ENCODE measurements at regions not wholly inside any gene's neighbourhood (a gene's known extent, or its start where the extent isn't known, plus 50 kb on each side); places are given as distances from the start of the nearest gene placed in this dataset.
"Not testable (repeated sequence)": the region's sequence is repeated elsewhere in the genome, so short reads cannot be mapped to it uniquely, and the experiment has no call there.

DNA sequence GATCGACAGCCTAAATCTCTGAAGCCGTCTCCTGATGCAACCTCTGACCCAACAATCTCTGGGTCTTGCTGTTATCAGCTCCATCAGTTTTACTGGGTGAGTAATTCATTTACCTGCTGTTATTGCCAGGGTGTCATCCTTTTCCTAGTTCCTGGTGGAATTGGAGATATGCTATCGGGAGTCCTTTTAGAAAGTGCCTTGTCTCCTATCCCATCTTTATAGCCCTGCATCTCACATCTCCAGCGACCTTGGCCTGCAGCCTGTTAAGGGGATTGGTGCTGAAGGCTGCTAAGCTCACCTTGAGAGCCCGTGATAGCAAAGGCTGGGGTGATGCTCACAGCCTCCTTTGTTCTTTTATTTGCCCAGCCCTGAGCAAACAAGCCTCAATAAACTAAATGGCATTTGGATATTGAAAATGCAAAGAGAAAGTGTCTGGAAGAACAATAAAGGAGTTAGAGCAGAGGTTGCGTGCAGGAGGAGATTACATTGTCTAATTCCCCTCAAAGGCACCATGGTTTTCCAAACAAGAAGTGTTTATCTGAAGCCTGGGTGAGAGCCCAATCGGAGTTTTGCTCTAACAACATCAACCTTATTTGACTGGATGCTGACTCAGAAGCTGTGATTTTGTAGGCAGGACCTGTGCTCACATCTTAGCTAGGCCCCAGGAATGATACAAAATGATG lies 101.8 kb downstream of the RPLP1 start:
- DNase-seq, result no peak

DNA sequence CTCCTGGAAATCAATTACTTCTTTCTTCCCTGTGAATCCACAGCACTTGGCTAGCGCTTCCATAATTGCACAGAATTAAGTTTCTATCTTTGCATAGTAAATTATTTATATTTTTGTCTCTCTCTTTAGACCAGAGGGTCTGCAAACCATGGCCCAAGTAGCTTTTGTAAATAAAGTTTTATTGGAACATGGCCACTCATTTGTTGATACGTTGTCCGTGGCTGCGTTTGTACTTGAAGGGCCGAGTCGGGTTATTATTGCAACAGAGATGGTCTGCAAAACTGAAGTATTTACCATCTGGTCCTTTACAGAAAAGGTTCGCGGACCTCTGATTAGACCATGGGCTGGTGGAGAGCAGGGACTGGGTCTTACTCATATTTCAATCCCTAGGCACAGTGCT lies 102.5 kb downstream of the RPLP1 start:
- DNase-seq, result no peak

DNA sequence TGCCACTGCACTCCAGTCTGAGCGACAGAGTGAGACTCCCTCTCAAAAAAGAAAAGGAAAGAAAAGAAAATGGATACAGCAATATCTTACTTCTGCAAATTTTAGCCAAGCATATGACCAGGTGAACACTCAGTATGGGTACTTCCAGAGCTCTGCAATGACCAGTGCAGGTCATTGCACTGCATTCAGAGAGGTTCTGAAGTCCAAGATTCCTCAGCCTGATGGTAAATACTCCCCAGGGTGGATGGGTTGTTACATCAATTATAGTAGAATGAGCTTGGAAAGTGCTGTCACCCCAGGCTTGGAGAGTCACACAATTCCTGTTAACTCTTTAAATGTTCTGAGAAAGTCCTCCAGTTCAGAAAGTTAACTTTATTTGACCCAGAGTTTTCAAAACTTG lies 103.7 kb downstream of the RPLP1 start:
- no peak for DNase-seq

DNA sequence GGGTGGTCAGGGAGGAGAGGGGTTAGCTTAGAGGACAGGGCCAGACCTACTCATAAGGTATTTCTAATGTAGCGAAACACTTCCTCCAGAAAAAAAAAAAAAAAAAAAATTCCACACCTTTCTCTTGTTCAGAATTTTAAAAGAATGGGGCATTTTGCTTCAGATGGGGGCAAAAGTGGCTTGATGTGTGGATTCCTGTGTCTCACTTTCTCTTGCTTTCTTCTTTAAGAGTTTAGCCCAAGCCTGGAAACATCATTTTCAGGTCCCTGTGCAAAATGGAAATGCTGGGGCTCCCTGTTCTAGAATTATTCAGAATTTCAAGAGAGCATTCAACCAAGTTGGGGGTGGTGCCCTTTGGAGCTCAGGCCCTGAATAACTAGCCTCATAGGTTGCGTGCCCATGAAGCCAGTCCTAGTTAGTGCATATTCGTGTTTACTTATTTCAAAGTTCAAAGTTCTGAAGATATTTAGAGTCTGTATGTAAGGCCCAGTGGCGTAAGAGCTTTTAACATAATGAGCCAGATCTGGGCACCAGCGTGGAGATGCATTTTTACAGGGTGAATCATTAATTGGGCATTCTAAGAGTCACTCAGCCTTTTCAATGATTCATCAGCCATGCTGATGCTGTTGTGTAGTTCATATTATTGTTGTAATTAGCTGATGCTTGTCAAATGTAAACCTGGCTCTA lies 104.5 kb downstream of the RPLP1 start:
- peak; percentile 93 for DNase-seq

DNA sequence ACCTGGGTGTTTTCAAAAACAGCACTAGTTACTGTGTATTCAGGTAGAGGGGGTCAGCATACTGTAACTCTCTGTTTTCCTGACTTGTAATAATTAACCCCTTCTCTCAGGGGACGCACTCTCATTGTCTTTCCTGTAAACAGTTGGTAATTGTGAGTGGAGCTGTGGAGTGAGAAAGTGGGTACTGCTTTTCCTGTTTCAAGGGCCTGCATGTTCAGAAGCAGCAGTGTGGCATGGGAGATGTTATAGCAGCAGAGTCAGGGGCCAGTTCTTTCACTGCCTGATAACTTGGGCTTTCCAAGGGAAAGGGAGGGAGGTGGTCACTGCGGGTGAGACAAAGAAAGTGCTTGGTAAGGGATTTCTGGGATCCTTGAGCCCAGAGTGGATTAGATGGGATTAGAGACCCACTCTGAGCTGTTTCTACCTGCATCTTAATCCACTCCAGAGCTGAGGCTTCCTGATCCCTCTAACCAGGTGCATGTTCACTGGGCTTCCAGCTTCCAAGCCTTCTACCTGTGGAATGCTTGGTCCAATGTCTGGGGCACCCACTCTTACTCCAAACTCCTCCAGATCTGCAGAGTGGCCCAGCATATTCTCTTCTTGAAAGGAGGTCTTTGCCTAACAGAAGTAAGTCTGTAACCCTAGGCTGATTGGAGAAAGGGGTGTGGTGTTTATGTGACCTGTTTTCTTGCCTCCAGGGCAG lies 105.2 kb downstream of the RPLP1 start:
- DNase-seq, result no peak

DNA sequence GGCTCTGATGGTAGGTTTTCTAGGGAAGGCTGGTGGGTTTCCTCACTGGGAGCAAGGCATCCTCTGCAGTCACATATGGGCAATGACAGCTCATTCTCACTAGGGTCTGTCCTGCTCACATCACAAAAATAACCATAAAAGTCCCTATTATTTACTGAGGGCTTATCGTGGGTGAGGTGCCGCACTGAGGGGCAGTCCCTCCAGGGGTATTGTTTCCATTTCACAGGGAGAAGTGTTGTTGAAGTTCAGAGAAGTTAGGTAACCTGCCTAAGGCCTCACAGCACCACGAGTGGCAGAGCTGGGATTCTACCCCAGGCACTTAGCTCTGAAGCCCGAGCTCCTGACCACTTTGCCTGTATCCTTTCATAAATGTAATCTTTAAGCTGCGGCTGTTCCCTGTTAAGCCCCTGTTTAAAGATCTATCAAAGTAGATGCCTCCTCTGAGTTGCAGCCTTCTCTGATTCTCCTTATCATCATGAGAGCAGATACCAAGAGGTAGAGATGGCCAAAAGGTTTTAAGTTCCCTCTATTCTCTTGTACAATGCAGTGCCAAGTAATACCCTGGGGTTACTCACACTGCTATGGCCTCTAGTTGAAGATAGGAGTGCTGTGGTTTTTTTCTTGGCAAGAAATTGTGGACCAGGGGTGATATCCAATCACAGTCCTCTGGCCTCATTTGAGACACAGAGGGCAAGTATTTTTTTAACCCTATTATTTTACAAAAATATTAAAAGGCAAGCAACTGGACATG lies 107.0 kb downstream of the RPLP1 start:
- no peak for DNase-seq

DNA sequence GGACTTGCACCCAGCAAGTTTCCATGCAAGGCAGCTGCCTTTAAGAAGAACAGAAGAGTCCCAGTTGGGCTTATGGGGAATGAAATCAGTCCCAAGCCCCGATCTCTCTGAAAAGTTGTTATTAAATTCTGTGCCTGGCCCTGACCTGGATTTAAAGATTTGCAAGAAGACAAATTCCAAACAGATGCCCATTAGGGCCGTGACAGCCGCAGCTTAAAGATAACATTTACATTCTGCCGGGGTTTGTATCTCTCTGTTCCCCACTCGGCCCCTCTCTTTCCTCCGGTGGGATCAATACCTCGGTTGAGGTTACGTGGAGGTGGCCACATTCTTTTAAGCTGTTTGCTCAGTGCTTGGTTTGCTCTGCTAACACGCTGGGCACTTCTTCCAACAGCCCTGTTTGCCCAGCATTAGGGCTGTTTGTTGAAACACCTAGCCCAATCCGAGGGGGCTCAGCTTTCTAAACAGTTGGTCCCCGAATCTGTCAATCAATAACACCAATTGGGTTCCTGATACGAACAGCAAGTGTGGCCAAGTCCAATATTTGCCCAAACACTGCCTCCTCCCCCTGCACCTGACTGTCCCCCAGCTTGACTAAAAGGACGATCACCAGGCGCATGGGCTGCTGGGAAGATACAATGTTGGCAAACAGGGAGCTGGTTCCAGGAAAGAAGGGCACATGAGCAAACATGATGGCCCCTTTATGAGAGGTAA lies 108.6 kb downstream of the RPLP1 start:
- DNase-seq, result no peak

DNA sequence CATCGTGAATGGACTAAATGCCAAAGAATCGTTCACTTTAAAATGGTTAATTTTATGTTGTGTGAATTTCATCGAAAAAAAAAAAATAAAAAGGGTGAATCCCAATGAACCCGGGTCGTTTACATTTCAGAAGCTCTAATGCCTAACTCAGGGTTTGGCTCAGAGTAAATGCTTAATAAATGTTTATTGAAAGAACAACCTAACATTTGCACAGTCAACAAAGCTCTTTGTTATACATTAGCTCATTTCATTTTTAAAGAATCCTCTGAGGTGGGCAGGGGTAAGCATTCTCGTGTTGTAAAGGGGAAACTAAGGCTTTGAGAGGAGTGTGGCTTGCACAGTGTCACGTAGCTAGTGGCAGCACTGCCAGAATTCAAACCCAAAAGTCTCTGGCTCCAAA lies 109.5 kb downstream of the RPLP1 start:
- DNase-seq, result no peak

DNA sequence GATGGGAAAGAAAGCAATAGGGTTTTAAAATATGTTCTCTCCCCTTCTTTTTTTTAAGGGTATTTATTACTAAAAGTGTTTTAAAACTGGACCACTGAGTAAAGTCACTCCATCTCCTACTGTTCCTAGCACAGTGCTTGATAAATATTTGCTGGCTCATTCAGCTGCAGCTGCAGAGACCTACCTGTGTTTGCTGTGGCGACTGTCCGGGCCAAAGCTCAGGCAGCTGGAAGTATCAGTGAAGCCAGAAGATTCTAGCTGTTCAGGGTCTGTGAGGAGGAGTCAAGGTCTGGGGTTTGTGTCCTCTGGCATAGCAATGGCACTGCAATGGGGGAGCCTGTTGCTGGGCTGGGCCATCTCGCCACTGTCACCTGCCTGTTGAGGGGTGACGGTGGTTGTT lies 109.9 kb downstream of the RPLP1 start:
- no peak for DNase-seq

DNA sequence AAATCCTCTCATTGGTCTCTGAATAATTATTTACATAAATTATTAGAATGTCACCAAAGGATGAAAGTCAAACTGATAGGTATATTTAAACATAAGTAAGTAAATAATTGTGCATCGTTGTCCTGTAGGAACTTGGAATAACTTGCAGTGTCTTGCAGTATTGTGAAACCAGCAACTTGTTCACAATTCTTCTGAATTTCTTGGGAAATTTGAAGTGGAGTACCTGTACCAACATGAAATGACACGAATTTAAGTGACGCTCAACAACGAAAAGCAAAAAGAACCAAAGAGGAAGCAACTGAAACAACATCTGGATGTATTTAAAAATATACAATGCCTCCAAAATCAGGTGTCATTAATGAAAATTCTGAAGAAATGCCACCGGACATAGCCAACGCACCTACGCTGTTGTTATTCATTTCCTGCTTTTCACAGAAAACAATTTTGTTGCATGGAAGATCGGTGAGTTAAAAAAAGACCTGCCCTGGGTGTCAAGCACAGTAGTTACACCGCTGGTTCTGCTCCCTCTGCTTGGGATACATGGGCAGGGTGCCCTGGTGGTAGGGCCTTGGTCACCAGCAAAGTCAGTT lies 112.5 kb downstream of the RPLP1 start:
- DNase-seq, result no peak

DNA sequence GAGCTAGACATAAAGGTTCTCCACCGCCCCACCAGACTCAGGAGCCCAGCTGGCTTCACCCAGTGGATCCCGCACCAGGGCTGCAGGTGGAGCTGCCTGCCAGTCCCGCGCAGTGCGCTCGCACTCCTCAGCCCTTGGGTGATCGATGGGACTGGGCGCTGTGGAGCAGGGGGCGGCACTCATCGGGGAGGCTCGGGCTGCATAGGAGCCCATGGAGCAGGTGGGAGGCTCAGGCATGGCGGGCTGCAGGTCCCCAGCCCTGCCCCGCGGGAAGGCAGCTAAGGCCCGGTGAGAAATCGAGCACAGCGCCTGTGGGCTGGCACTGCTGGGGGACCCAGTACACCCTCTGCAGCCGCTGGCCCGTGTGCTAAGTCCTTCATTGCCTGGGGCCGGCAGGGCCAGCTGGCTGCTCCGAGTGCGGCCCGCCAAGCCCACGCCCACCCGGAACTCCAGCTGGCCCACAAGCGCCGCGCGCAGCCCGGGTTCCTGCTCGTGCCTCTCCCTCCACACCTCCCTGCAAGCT lies 114.7 kb downstream of the RPLP1 start:
- not testable (repeated sequence) for DNase-seq

DNA sequence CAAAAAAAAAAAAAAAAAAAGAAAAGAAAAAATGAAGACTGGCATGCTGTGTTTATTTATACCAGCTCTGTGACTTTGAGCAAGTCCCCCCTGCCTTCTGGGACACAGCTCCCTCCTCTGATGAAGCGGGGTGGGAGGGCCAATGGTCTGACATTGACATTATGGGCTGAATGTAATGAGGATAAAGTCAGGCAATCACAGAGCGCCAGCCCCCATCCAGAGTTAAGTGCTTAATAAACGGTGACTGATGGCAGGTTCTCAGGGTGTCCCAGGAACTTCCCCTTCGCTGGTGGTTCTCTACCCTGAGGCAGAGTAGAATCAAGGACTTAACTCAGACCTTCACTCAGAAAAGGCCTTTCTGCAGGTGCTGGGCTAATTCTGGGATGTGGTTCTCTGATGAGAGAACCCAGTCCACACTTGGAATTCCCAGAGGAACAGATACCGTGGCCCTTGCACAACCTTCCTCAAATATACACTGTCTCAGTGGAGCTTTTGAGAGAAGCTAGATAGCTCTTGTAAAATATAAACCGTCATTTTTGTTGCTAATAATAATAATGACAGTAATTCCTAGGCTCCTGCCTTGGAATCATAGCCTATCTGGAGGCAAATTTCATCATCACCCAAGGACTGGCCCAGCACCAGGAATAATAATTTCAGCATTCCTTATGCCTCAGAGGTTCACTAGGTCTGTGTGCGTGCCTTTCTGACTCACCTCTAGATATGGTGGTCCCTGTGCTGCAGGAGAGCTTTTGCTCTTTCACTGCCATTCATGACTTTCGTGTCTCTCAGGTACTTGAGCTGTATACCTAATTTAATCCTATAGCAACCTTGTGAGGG lies 115.8 kb downstream of the RPLP1 start:
- DNase-seq, result peak; percentile 81

DNA sequence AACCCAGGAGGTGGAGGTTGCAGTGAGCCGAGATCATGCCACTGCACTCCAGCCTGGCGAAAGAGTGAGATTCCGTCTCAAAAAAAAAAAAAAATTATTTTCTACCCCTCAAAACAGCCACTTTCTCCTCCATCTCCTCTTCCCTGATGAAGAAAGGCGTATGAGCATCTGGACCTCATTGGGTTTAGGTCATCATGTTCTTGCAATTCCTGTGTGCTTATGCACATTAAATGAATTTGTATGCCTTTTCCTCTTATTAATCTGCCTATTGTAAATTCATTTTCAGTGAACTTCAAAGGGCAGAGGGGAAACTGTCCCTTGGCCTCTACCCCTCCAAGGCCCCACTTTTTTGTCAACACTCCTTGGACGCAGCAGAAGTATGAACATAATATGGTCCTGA lies 117.8 kb downstream of the RPLP1 start:
- no peak for DNase-seq

DNA sequence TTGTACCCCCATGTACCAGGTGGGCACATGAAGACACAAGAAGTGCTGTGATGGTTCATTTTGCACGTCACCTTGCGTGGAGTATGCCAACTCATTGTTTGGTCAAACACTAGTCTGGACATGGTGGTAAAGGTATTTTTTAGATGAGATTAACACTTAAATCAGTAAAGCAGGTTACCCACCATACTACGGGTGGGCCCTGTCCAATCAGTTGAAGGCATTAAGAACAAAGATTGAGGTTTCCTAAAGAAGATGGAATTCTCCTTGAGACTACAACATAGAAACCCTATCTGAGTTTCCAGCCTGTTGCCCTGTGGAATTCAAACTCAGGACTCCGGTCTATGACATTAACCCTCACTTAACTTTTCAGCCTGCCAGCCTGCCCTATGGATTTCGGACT lies 118.4 kb downstream of the RPLP1 start:
- no peak for DNase-seq

DNA sequence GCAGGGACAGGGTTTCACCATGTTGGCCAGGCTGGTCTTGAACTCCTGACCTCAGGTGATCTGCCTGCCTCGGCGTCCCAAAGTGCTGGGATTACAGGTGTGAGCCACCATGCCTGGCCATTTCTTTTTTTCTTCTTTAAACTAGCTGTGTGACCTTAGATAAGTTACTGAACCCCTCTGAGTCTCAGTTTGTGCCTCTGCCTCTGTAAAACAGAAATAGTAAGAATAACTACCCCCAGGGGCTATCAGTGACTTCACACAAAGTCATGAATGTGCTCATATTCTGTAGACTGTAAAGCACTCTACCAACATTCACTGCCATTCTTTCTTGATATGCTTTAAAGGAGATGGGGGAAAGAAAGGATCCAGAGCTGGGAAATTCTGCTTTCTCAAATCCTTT lies 120.7 kb downstream of the RPLP1 start:
- DNase-seq, result not testable (repeated sequence)

DNA sequence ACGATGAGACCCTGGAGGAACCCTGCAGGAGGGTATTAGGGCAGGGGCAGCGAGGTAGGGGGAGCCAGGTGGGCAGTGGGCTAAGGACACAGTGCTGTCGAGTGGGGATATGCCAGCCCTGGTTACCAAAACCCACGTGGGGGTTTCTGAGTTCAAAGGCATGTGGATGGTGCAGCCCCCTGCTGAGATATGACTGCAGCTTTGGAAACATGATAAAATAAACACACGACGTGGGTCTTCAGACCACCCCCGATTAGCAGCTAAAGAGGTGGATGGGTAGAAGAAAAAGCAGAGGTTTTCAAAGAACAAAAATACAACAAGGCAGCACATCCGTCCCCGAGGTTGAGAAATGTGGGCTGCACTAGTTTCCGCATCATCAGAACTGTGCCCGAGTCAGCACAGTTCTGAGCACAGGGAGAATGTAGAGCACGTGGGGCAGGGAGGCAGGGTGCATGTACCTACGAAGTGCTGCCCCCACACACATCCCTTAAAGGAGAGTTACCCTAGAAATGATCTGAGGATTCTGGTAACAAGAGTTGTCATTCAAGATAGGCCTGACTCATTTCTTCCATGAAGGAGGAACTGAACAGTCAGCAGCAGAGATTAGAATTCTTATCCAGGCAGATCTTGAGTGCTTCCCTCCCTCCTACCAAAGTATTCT lies 121.3 kb downstream of the RPLP1 start:
- DNase-seq, result peak; percentile 44

DNA sequence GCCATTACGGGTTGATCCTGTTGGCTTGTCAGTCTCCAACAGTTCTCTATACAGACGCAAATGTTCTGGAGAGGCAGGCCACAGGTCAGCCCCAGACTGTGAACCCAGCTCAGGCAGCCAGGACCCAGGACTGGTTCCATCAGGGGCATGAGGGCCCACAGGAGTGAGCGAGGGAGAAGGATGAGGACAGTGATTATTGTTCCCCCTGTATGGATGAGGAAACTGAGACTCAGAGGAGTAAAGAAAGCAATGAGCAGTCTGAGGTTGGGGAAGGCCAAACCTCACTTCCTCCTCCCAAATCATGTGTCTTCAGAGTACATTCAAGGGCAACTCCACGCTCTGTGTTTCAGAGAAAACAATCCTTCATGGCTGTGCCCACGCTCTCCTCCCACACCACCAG lies 121.9 kb downstream of the RPLP1 start:
- DNase-seq, result no peak

DNA sequence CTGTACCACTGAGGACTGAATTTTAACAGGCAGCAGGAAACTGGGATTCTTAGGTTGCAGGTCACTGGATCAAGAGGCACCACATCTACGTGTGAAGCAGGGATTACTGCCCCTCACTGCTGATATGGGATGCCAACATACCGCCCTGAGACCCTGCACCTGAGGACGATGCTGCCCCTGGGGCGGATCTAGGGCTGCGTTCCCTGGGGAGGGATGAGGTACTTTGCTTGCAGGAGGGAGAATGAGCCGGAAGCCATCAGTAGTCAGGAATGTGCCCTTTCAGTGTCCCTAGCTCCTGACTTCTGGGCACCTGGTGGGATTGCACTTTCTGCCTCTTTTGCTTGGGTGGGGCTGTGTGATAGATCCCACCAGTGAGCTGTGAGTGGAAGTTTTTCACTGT lies 122.8 kb downstream of the RPLP1 start:
- no peak for DNase-seq

DNA sequence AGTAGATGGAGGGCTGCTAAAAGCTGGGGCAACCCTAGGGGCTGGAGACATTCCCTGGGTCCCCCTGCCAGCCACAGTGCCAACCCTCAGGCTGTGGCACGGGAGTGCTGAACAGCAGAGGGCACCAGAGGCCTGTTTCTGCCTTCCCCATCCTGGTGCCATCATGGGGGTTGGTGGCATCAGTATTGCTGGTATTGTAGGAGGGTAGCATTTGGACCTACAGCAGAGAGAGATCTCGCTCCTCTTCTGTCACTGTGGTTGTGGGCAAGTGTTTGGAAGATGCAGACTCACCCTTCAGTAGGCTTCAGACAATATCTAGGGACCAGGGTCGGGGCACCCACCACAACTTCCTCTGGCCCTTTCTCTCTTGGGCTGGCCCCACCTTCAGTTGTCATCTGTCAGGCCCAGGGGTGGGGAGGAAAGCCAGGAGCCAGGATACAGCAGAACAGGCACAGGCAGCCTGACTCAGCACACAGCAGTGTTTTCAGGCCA lies 123.5 kb downstream of the RPLP1 start:
- DNase-seq, result peak; percentile 52

DNA sequence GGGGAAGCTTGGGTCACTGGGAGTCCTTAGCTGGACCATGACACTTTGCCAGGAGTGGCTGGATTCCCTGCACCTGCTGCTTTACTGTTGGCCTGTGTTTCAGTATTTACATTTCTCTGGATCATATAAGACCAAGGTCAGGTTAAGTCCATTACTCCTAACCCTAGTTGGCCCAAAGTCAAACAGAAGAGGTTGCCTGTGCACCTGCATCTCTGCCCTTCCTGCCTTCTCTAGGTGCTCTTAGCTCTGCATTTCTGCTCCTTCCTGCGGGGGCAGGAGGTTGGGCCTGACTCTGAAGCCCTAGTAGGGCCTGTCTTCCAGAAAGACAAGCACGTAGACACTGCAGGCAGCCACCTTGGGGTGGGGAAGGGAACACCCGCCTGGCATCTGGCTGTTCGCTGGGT lies 124.3 kb downstream of the RPLP1 start:
- DNase-seq, result no peak

All from fibroblast of skin of scalp (primary cell).